ENCODE measurements at regions not wholly inside any gene's neighbourhood (a gene's known extent, or its start where the extent isn't known, plus 50 kb on each side); places are given as distances from the start of the nearest gene placed in this dataset.

- no peak overlapping the region for H3K4me3 ChIP-seq (ENCODE audit: low read depth, low read length)
- no peak for TF ChIP-seq CTCF (IDR thresholded peaks at IDR 0.05; ENCODE audit: control insufficient read depth, extremely low read depth, insufficient read depth)
- no peak for DNase-seq (ENCODE audit: low read depth)
Observed at GRCh38 chr2:5410991-5411700, 281.0 kb upstream of the SOX11 start.

GRCh38 chr2:5412001-5412400 is 280.2 kb upstream of the SOX11 start:
- no peak overlapping the region for H3K4me3 ChIP-seq (ENCODE audit: low read depth, low read length)
- TF ChIP-seq CTCF (IDR thresholded peaks at IDR 0.05; ENCODE audit: control insufficient read depth, extremely low read depth, insufficient read depth) = no peak
- no peak for DNase-seq (ENCODE audit: low read depth)

- TF ChIP-seq CTCF (IDR thresholded peaks at IDR 0.05; ENCODE audit: control insufficient read depth, extremely low read depth, insufficient read depth) = no peak
- H3K4me3 ChIP-seq (ENCODE audit: low read depth, low read length) = no peak overlapping the region
- peak; percentile 90 for DNase-seq (ENCODE audit: low read depth)
Observed at GRCh38 chr2:5433855-5434254, 258.3 kb upstream of the SOX11 start.

GRCh38 chr2:5437375-5437774 is 254.8 kb upstream of the SOX11 start:
- no peak overlapping the region for H3K4me3 ChIP-seq (ENCODE audit: low read depth, low read length)
- no peak for TF ChIP-seq CTCF (IDR thresholded peaks at IDR 0.05; ENCODE audit: control insufficient read depth, extremely low read depth, insufficient read depth)

GRCh38 chr2:5440174-5440573 is 252.0 kb upstream of the SOX11 start:
- DNase-seq (ENCODE audit: low read depth) = no peak
- no peak for TF ChIP-seq CTCF (IDR thresholded peaks at IDR 0.05; ENCODE audit: control insufficient read depth, extremely low read depth, insufficient read depth)
- no peak overlapping the region for H3K4me3 ChIP-seq (ENCODE audit: low read depth, low read length)

More at GRCh38 chr2:5437375-5437774, 254.8 kb upstream of the SOX11 start:
- DNase-seq (ENCODE audit: low read depth) = no peak

GRCh38 chr2:5442736-5443135 is 249.4 kb upstream of the SOX11 start:
- no peak for TF ChIP-seq CTCF (IDR thresholded peaks at IDR 0.05; ENCODE audit: control insufficient read depth, extremely low read depth, insufficient read depth)
- H3K4me3 ChIP-seq (ENCODE audit: low read depth, low read length) = no peak overlapping the region
- DNase-seq (ENCODE audit: low read depth) = peak; percentile 91

GRCh38 chr2:5444168-5444567 is 248.0 kb upstream of the SOX11 start:
- no peak for DNase-seq (ENCODE audit: low read depth)
- TF ChIP-seq CTCF (IDR thresholded peaks at IDR 0.05; ENCODE audit: control insufficient read depth, extremely low read depth, insufficient read depth) = no peak
- H3K4me3 ChIP-seq (ENCODE audit: low read depth, low read length) = no peak overlapping the region
